Colonic mucosa (tissue), 4 donors: ENCODE measurements at regions not wholly inside any gene's neighbourhood (a gene's known extent, or its start where the extent isn't known, plus 50 kb on each side); places are given as distances from the start of the nearest gene placed in this dataset.

Experiments
- DNase-seq: peaks from one replicate; pipeline ENCODE4 v3.0.0-alpha.2; 2020
- H3K27ac ChIP-seq: fragments of 200-600 bp; one replicate; pipeline ENCODE4 v1.8.0; 2021
- H3K27me3 ChIP-seq: fragments of 200-600 bp; one replicate; pipeline ENCODE4 v1.8.0; 2021
- H3K36me3 ChIP-seq: fragments of 200-600 bp; one replicate; pipeline ENCODE4 v1.8.0; 2021
- H3K4me1 ChIP-seq: fragments of 200-600 bp; one replicate; pipeline ENCODE4 v1.8.0; 2021; ENCODE audit warnings: mild to moderate bottlenecking
- H3K4me3 ChIP-seq: fragments of 200-600 bp; one replicate; pipeline ENCODE4 v1.8.0; 2021
- H3K9ac ChIP-seq, 2 donors: one replicate each; pipeline ENCODE4 v1.7.0; 2013; ENCODE audit warnings: control low read depth in 2 of 2, low read depth in 2 of 2, low read length in 2 of 2
- H3K9me3 ChIP-seq: fragments of 200-600 bp; one replicate; pipeline ENCODE4 v1.8.0; 2021
- intact Hi-C: fragments of 100-400 bp; cut with DNase I; formaldehyde crosslinking; loops from one replicate; pipeline ENCODE4 v1.14.1; 2022
- TF ChIP-seq, protein P1 (sequence below): fragments of 200-600 bp; IDR thresholded peaks from one replicate; pipeline ENCODE4 v1.8.0; 2022; ENCODE audit warnings: antibody characterized with exemption, mild to moderate bottlenecking
- donor health status: healthy.
- donor health status: DM: no; HTN: no; CAD: no.
- donor health status: DM: no; HTN: no; CAD: no.

DNA sequence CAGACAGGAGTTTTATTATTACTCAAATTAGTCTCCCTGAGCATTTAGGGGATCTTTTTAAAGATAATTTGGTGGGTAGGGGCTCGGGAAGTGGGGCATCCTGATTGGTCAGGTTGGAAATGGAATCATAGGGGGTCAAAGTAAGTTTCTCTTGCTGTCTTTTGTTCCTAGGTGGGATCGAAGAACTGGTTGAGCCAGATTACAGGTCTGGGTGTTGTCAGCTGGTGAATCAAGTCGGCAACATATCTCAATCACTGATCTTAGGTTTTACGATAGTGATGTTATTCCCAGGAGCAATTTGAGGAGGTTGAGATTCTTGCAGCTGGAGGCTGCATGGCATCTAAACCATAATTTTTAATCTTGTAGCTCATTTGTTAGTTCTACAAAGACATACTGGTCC, 629.5 kb upstream of the AMOT start:
- TF ChIP-seq, protein P1, sequence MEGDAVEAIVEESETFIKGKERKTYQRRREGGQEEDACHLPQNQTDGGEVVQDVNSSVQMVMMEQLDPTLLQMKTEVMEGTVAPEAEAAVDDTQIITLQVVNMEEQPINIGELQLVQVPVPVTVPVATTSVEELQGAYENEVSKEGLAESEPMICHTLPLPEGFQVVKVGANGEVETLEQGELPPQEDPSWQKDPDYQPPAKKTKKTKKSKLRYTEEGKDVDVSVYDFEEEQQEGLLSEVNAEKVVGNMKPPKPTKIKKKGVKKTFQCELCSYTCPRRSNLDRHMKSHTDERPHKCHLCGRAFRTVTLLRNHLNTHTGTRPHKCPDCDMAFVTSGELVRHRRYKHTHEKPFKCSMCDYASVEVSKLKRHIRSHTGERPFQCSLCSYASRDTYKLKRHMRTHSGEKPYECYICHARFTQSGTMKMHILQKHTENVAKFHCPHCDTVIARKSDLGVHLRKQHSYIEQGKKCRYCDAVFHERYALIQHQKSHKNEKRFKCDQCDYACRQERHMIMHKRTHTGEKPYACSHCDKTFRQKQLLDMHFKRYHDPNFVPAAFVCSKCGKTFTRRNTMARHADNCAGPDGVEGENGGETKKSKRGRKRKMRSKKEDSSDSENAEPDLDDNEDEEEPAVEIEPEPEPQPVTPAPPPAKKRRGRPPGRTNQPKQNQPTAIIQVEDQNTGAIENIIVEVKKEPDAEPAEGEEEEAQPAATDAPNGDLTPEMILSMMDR = no peak
- Histone ChIP-seq H3K9me3 (no peaks in the 10 kb centered on the region), H3K4me3 (no peak overlapping the region), H3K27ac (no peak overlapping the region), H3K36me3 (no peaks in the 10 kb centered on the region), H3K9ac (no peak overlapping the region), H3K4me1 (no peaks in the 10 kb centered on the region), H3K27me3 (no peaks in the 10 kb centered on the region)
- intact Hi-C loops = no loop called here
- no peak for DNase-seq

DNA sequence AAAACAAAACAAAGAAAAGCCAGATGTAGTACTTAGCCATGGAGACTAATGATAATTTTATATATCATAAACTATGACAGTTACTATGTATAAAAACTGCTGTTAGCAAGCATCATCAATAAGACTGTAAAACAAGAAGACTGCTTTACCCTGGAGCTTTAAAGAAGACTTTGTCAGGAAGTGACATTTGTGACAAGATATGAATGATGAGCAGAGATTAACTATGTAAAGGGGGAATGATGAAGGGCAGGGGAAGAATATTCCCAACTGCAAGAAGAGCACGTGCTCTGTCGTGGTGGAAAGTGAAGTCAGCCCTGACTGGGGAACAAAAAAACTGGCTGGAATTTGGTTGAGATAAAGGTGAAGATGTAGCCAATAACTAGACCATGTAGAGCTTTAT, 617.1 kb upstream of the AMOT start:
- no peak overlapping the region for H3K9ac ChIP-seq
- intact Hi-C loops = no loop called here
- no peaks in the 10 kb centered on the region for H3K27me3 ChIP-seq
- no peak for DNase-seq
- TF ChIP-seq, protein P1 = no peak
- no peak overlapping the region for H3K27ac ChIP-seq
- H3K9me3 ChIP-seq = no peaks in the 10 kb centered on the region
- H3K4me1 ChIP-seq = no peaks in the 10 kb centered on the region
- H3K4me3 ChIP-seq = no peak overlapping the region
- H3K36me3 ChIP-seq = no peaks in the 10 kb centered on the region

DNA sequence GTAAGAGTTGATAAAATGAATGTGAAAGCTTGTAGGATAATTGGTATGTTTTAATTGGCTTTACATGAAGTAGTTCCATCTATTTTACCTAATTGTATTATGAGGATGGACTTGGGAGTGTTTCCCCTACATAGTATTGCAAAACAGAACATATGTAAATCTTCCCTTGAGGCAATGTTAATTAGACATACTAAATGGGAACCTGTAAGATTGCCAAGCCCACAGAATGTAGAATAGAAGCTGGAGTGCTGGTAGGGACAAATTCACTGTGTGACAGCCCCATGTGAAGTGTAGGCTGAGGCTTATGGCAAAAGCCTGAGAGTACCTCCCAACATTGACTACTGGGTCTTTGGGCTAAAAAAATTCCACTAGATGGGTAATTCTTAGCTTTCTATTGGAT, 615.0 kb upstream of the AMOT start:
- Histone ChIP-seq H3K4me3 (no peak overlapping the region), H3K9me3 (no peaks in the 10 kb centered on the region), H3K27ac (no peak overlapping the region), H3K36me3 (no peaks in the 10 kb centered on the region), H3K27me3 (no peaks in the 10 kb centered on the region), H3K9ac (no peak overlapping the region), H3K4me1 (no peaks in the 10 kb centered on the region)
- DNase-seq = no peak
- intact Hi-C loops = no loop called here
- TF ChIP-seq, protein P1 = no peak

DNA sequence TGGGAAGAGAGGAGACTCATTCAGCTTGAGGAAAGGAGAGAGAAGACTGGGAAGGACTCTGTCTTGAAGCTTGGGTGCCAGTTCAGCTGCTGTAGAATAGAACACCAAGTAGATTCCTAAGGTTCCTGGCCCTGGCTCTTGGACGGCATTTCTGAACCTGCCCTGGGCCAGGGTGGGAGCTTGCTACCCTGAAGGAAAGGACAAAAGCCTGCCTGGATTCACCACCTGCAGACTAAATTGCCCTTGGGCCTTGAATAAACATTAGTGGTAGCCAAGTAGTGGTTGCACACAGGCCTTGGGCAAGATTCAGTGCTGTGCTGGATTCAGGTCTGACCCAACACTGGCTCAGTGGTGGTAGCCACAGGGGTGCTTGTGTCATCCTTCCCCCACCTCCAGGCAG, 588.4 kb upstream of the AMOT start:
- TF ChIP-seq, protein P1 = no peak
- Histone ChIP-seq H3K4me3 (no peak overlapping the region), H3K9ac (no peak overlapping the region), H3K27ac (no peak overlapping the region), H3K4me1 (no peaks in the 10 kb centered on the region), H3K36me3 (no peaks in the 10 kb centered on the region), H3K27me3 (no peaks in the 10 kb centered on the region), H3K9me3 (no peaks in the 10 kb centered on the region)
- intact Hi-C loops = no loop called here
- DNase-seq = no peak

DNA sequence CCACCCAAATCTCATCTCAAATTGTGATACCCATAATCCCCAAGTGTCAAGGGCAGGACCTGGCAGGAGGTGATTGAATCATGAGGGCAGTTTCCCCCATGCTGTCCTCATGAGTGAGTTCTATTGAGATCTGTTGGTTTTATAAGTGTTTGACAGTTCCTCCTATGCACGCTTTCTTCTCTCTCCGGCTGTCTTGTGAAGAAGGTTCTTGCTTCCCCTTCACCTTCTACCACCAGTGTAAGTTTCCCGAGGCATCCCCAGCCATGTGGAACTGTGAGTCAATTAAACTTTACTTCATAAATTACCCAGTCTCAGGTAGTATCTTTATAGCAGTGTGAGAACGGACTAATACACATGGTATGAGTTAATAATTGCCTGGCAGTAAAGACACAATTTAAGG, 581.7 kb upstream of the AMOT start:
- no peak overlapping the region for H3K4me3 ChIP-seq
- TF ChIP-seq, protein P1 = no peak
- no peaks in the 10 kb centered on the region for H3K36me3 ChIP-seq
- H3K9me3 ChIP-seq = no peaks in the 10 kb centered on the region
- intact Hi-C loops = no loop called here
- DNase-seq = no peak
- H3K27ac ChIP-seq = no peak overlapping the region
- H3K4me1 ChIP-seq = no peaks in the 10 kb centered on the region
- H3K27me3 ChIP-seq = no peaks in the 10 kb centered on the region
- H3K9ac ChIP-seq = no peak overlapping the region

DNA sequence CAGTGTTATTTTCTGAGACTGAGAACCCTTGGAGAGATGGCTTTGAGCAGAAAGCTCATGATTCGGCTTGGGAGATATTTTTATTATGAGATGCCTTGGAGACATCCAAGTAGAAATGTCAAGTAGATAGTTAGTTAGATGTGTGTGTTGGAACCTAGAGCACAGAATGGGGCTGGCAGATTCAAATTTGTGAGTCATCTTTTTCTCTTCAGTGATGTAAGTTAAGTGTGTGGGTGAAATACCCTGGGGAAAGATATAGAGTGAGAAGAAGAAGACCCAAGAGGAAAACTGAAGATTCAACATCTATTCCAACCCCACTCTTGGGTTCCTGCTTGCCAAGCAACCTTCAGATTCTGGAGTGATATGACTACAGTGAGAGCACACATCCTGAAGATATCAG, 580.8 kb upstream of the AMOT start:
- Histone ChIP-seq H3K4me3 (no peak overlapping the region), H3K4me1 (no peaks in the 10 kb centered on the region)
- intact Hi-C loops = no loop called here

More for the DNA sequence above, 580.8 kb upstream of the AMOT start:
- TF ChIP-seq, protein P1 = no peak
- no peak overlapping the region for H3K9ac ChIP-seq
- H3K36me3 ChIP-seq = no peaks in the 10 kb centered on the region
- DNase-seq = no peak
- no peak overlapping the region for H3K27ac ChIP-seq
- no peaks in the 10 kb centered on the region for H3K9me3 ChIP-seq
- no peaks in the 10 kb centered on the region for H3K27me3 ChIP-seq
